SK-N-DZ (cell line): ENCODE measurements at regions not wholly inside any gene's neighbourhood (a gene's known extent, or its start where the extent isn't known, plus 50 kb on each side); places are given as distances from the start of the nearest gene placed in this dataset.

Source experiments
- DNase-seq: peaks from one replicate; pipeline ENCODE4 v3.0.0-alpha.2; 2015; ENCODE audit warnings: low spot score

GRCh38 chr9:29778281-29778849 lies 2205.1 kb upstream of the C9orf72 start:
- DNase-seq, result no peak

GRCh38 chr9:29793970-29794369 lies 2220.7 kb upstream of the C9orf72 start:
- DNase-seq, result no peak

- no peak for DNase-seq
These were observed 2223.1 kb upstream of the C9orf72 start for GRCh38 chr9:29796291-29796952.

- DNase-seq, result no peak
These were observed 2225.3 kb upstream of the C9orf72 start for GRCh38 chr9:29798599-29798998.

- no peak for DNase-seq
These were observed 2225.9 kb upstream of the C9orf72 start for GRCh38 chr9:29799227-29799626.

GRCh38 chr9:29800821-29801220 lies 2227.5 kb upstream of the C9orf72 start:
- no peak for DNase-seq

- DNase-seq, result no peak
These were observed 2229.2 kb upstream of the C9orf72 start for GRCh38 chr9:29802454-29802853.

- DNase-seq, result no peak
These were observed 2233.8 kb upstream of the C9orf72 start for GRCh38 chr9:29806937-29807618.

- DNase-seq, result no peak
These were observed 2243.8 kb upstream of the C9orf72 start for GRCh38 chr9:29816954-29817703.

GRCh38 chr9:29822458-29822857 lies 2249.2 kb upstream of the C9orf72 start:
- no peak for DNase-seq

GRCh38 chr9:29826421-29826820 lies 2253.1 kb upstream of the C9orf72 start:
- no peak for DNase-seq

- peak; percentile 46 for DNase-seq
These were observed 2257.5 kb upstream of the C9orf72 start for GRCh38 chr9:29830821-29831220.

GRCh38 chr9:29838491-29839020 lies 2265.3 kb upstream of the C9orf72 start:
- DNase-seq, result no peak

GRCh38 chr9:29844251-29844650 lies 2271.0 kb upstream of the C9orf72 start:
- no peak for DNase-seq

GRCh38 chr9:29850664-29851063 lies 2277.4 kb upstream of the C9orf72 start:
- DNase-seq, result no peak

GRCh38 chr9:29861803-29862202 lies 2288.5 kb upstream of the C9orf72 start:
- DNase-seq, result no peak

- DNase-seq, result no peak
These were observed 2292.6 kb upstream of the C9orf72 start for GRCh38 chr9:29865764-29866313.

GRCh38 chr9:29866556-29866955 lies 2293.3 kb upstream of the C9orf72 start:
- no peak for DNase-seq

GRCh38 chr9:29873579-29873978 lies 2300.3 kb upstream of the C9orf72 start:
- DNase-seq, result no peak

- DNase-seq, result no peak
These were observed 2302.3 kb upstream of the C9orf72 start for GRCh38 chr9:29875547-29875946.

- DNase-seq, result no peak
These were observed 2309.5 kb upstream of the C9orf72 start for GRCh38 chr9:29882767-29883166.

GRCh38 chr9:29906065-29906464 lies 2332.8 kb upstream of the C9orf72 start:
- DNase-seq, result no peak
